A673 (cell line): ENCODE measurements at regions not wholly inside any gene's neighbourhood (a gene's known extent, or its start where the extent isn't known, plus 50 kb on each side); places are given as distances from the start of the nearest gene placed in this dataset.

Source experiments
- CTCF ChIP-seq: fragments of 300-800, 200-600 bp; sonication (generic); conservative IDR thresholded peaks from 2 replicates; pipeline ENCODE4 v1.5.1; 2017; ENCODE audit warnings: low read depth, mild to moderate bottlenecking, antibody characterized with exemption, low read length, moderate library complexity, mixed read lengths
- EZH2 ChIP-seq: fragments of 200-600 bp; sonication (generic); IDR thresholded peaks from 2 replicates; pipeline ENCODE4 v1.6.1; 2017; ENCODE audit warnings: borderline replicate concordance, low read depth, mild to moderate bottlenecking, mixed read lengths, antibody characterized with exemption, low read length; ENCODE audit not compliant: poor library complexity, severe bottlenecking

- TF ChIP-seq CTCF (no peak), EZH2 (no peak)
These were observed 82.5 kb upstream of the CLVS2 start for GRCh38 chr6:122913558-122913957.
